Activated naive CD8-positive, alpha-beta T cell treated with anti-CD3 and anti-CD28 coated beads for 36 hours (primary cell): ENCODE measurements at regions not wholly inside any gene's neighbourhood (a gene's known extent, or its start where the extent isn't known, plus 50 kb on each side); places are given as distances from the start of the nearest gene placed in this dataset.

Source experiments
- DNase-seq: peaks from one replicate; pipeline ENCODE4 v3.0.0; 2021
- H3K27ac Mint-ChIP-seq: one replicate; pipeline ENCODE4 v1.8.0; 2022; ENCODE audit warnings: mild to moderate bottlenecking, moderate library complexity, mixed read lengths
- H3K27me3 Mint-ChIP-seq: one replicate; pipeline ENCODE4 v1.8.0; 2022; ENCODE audit warnings: mild to moderate bottlenecking, mixed read lengths
- H3K36me3 Mint-ChIP-seq: one replicate; pipeline ENCODE4 v1.8.0; 2021; ENCODE audit warnings: mild to moderate bottlenecking, mixed read lengths
- H3K4me1 Mint-ChIP-seq: one replicate; pipeline ENCODE4 v1.8.0; 2021; ENCODE audit warnings: mixed read lengths
- H3K4me3 Mint-ChIP-seq: one replicate; pipeline ENCODE4 v1.8.0; 2022; ENCODE audit warnings: mild to moderate bottlenecking, moderate library complexity, mixed read lengths
- H3K9me3 Mint-ChIP-seq: one replicate; pipeline ENCODE4 v1.8.0; 2022; ENCODE audit warnings: mixed read lengths

GRCh38 chr2:118295592-118296390, 207.5 kb downstream of the INSIG2 start:
- H3K27me3 Mint-ChIP-seq = peaks cover 43% of the 10 kb centered on the region
- no peaks in the 10 kb centered on the region for H3K4me1 Mint-ChIP-seq
- DNase-seq = no peak
- no peak overlapping the region for H3K27ac Mint-ChIP-seq
- no peak overlapping the region for H3K4me3 Mint-ChIP-seq
- no peaks in the 10 kb centered on the region for H3K9me3 Mint-ChIP-seq
- H3K36me3 Mint-ChIP-seq = no peaks in the 10 kb centered on the region

- H3K9me3 Mint-ChIP-seq = no peaks in the 10 kb centered on the region
- no peak overlapping the region for H3K4me3 Mint-ChIP-seq
- H3K36me3 Mint-ChIP-seq = no peaks in the 10 kb centered on the region
- DNase-seq = no peak
- H3K27ac Mint-ChIP-seq = no peak overlapping the region
- H3K27me3 Mint-ChIP-seq = peaks cover 38% of the 10 kb centered on the region
- no peaks in the 10 kb centered on the region for H3K4me1 Mint-ChIP-seq
Observed at GRCh38 chr2:118294063-118294462, 205.8 kb downstream of the INSIG2 start.

GRCh38 chr2:118292991-118293390, 204.7 kb downstream of the INSIG2 start:
- no peak overlapping the region for H3K27ac Mint-ChIP-seq
- peaks cover 32% of the 10 kb centered on the region for H3K27me3 Mint-ChIP-seq
- no peaks in the 10 kb centered on the region for H3K36me3 Mint-ChIP-seq
- H3K9me3 Mint-ChIP-seq = no peaks in the 10 kb centered on the region
- no peak for DNase-seq
- H3K4me1 Mint-ChIP-seq = no peaks in the 10 kb centered on the region
- H3K4me3 Mint-ChIP-seq = no peak overlapping the region

- no peaks in the 10 kb centered on the region for H3K36me3 Mint-ChIP-seq
- H3K27me3 Mint-ChIP-seq = peaks cover 23% of the 10 kb centered on the region
- no peak for DNase-seq
- H3K4me1 Mint-ChIP-seq = no peaks in the 10 kb centered on the region
- no peak overlapping the region for H3K4me3 Mint-ChIP-seq
- H3K9me3 Mint-ChIP-seq = no peaks in the 10 kb centered on the region
- H3K27ac Mint-ChIP-seq = no peak overlapping the region
Observed at GRCh38 chr2:118291251-118291880, 203.1 kb downstream of the INSIG2 start.

GRCh38 chr2:118290411-118291250, 202.4 kb downstream of the INSIG2 start:
- H3K36me3 Mint-ChIP-seq = no peaks in the 10 kb centered on the region

GRCh38 chr2:118279005-118279404, 190.7 kb downstream of the INSIG2 start:
- Mint-ChIP-seq H3K27ac (no peak overlapping the region), H3K4me3 (no peak overlapping the region), H3K4me1 (no peaks in the 10 kb centered on the region), H3K9me3 (no peaks in the 10 kb centered on the region), H3K27me3 (peaks cover 32% of the 10 kb centered on the region), H3K36me3 (no peaks in the 10 kb centered on the region)
- no peak for DNase-seq

More at GRCh38 chr2:118290411-118291250, 202.4 kb downstream of the INSIG2 start:
- H3K27ac Mint-ChIP-seq = no peak overlapping the region
- peaks cover 17% of the 10 kb centered on the region for H3K27me3 Mint-ChIP-seq
- no peak for DNase-seq
- no peaks in the 10 kb centered on the region for H3K4me1 Mint-ChIP-seq
- H3K4me3 Mint-ChIP-seq = no peak overlapping the region
- H3K9me3 Mint-ChIP-seq = no peaks in the 10 kb centered on the region

GRCh38 chr2:118278046-118278445, 189.8 kb downstream of the INSIG2 start:
- Mint-ChIP-seq H3K9me3 (no peaks in the 10 kb centered on the region), H3K36me3 (no peaks in the 10 kb centered on the region), H3K27ac (no peak overlapping the region), H3K4me1 (no peaks in the 10 kb centered on the region), H3K27me3 (peaks cover 32% of the 10 kb centered on the region), H3K4me3 (no peak overlapping the region)
- DNase-seq = no peak

GRCh38 chr2:118274841-118275510, 186.7 kb downstream of the INSIG2 start:
- Mint-ChIP-seq H3K9me3 (no peaks in the 10 kb centered on the region), H3K4me1 (no peaks in the 10 kb centered on the region), H3K27ac (no peak overlapping the region), H3K36me3 (no peaks in the 10 kb centered on the region), H3K27me3 (peaks cover 15% of the 10 kb centered on the region), H3K4me3 (no peak overlapping the region)
- DNase-seq = no peak

- H3K27me3 Mint-ChIP-seq = peaks cover 12% of the 10 kb centered on the region
- DNase-seq = no peak
- H3K9me3 Mint-ChIP-seq = no peaks in the 10 kb centered on the region
- H3K4me3 Mint-ChIP-seq = no peak overlapping the region
- H3K4me1 Mint-ChIP-seq = no peaks in the 10 kb centered on the region
- H3K27ac Mint-ChIP-seq = no peak overlapping the region
- no peaks in the 10 kb centered on the region for H3K36me3 Mint-ChIP-seq
Observed at GRCh38 chr2:118272391-118272790, 184.1 kb downstream of the INSIG2 start.

GRCh38 chr2:118269408-118270051, 181.3 kb downstream of the INSIG2 start:
- H3K4me3 Mint-ChIP-seq = no peak overlapping the region
- no peaks in the 10 kb centered on the region for H3K36me3 Mint-ChIP-seq
- no peaks in the 10 kb centered on the region for H3K9me3 Mint-ChIP-seq
- H3K27me3 Mint-ChIP-seq = peaks cover 8% of the 10 kb centered on the region
- no peaks in the 10 kb centered on the region for H3K4me1 Mint-ChIP-seq
- no peak for DNase-seq
- H3K27ac Mint-ChIP-seq = no peak overlapping the region

GRCh38 chr2:118268268-118268667, 180.0 kb downstream of the INSIG2 start:
- H3K36me3 Mint-ChIP-seq = no peaks in the 10 kb centered on the region
- no peak for DNase-seq
- H3K9me3 Mint-ChIP-seq = no peaks in the 10 kb centered on the region
- peaks cover 6% of the 10 kb centered on the region for H3K27me3 Mint-ChIP-seq
- H3K4me3 Mint-ChIP-seq = no peak overlapping the region
- H3K27ac Mint-ChIP-seq = no peak overlapping the region
- H3K4me1 Mint-ChIP-seq = no peaks in the 10 kb centered on the region

GRCh38 chr2:118265873-118266455, 177.7 kb downstream of the INSIG2 start:
- Mint-ChIP-seq H3K27me3 (peaks cover 8% of the 10 kb centered on the region), H3K4me3 (no peak overlapping the region), H3K4me1 (no peaks in the 10 kb centered on the region), H3K27ac (no peak overlapping the region), H3K36me3 (no peaks in the 10 kb centered on the region), H3K9me3 (no peaks in the 10 kb centered on the region)
- DNase-seq = no peak

- no peak overlapping the region for H3K4me3 Mint-ChIP-seq
Observed at GRCh38 chr2:118264232-118264990, 176.1 kb downstream of the INSIG2 start.

More at GRCh38 chr2:118264232-118264990, 176.1 kb downstream of the INSIG2 start:
- Mint-ChIP-seq H3K36me3 (no peaks in the 10 kb centered on the region), H3K4me1 (no peaks in the 10 kb centered on the region), H3K9me3 (no peaks in the 10 kb centered on the region), H3K27ac (no peak overlapping the region), H3K27me3 (peaks cover 8% of the 10 kb centered on the region)
- DNase-seq = no peak
